ENCODE measurements at regions not wholly inside any gene's neighbourhood (a gene's known extent, or its start where the extent isn't known, plus 50 kb on each side); places are given as distances from the start of the nearest gene placed in this dataset.
"Not testable (repeated sequence)": the region's sequence is repeated elsewhere in the genome, so short reads cannot be mapped to it uniquely, and the experiment has no call there.

DNA sequence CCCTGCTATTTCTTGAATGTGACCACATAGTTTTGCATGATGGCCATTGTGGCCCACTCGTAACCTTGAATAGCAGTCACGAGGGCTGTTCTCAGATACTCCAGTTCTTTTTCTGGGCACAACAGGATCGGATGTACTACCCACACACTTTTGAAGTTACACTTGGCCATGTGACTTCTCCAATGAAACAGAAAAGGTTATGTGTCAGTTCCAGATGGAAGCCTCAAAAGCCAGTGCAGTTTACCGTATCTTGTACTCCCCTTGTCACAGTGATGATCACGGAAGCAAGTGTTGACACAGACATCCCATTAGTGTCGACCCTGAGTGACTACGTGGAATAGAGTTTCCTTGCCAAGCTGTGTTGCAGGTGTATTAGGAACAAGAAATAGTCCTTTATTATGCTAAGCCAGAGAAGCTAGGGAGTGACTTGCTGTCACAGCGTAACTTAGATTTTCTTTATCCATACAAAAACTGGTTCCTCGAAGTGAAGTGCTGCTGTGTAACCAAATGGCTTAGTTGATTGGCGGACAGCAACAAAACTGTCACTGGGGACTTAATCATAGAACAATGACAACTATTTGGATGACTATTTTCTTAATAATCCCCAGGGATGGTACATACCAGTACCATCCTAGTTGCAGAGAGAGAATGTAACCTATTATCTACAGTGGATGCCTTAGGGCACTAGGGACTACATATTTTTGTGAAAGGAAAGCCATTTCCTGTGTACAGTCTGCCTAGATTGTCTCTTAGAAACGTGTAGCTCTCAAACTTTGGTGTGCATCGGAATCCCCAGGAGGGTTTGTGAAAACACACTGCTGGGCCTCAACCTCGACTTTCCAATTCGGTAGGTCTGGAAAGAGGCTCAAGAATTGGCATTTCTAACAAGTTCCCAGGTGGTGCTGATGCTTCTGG is 90.1 kb upstream of the DMRT1 start:
- TF ChIP-seq, protein P1, sequence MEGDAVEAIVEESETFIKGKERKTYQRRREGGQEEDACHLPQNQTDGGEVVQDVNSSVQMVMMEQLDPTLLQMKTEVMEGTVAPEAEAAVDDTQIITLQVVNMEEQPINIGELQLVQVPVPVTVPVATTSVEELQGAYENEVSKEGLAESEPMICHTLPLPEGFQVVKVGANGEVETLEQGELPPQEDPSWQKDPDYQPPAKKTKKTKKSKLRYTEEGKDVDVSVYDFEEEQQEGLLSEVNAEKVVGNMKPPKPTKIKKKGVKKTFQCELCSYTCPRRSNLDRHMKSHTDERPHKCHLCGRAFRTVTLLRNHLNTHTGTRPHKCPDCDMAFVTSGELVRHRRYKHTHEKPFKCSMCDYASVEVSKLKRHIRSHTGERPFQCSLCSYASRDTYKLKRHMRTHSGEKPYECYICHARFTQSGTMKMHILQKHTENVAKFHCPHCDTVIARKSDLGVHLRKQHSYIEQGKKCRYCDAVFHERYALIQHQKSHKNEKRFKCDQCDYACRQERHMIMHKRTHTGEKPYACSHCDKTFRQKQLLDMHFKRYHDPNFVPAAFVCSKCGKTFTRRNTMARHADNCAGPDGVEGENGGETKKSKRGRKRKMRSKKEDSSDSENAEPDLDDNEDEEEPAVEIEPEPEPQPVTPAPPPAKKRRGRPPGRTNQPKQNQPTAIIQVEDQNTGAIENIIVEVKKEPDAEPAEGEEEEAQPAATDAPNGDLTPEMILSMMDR (IDR thresholded peaks at IDR 0.05) = no peak
- Histone ChIP-seq H3K4me3 (no peak overlapping the region), H3K27me3 (no peaks in the 10 kb centered on the region), H3K27ac (peak overlapping the region; percentile 21 to 69), H3K36me3 (no peaks in the 10 kb centered on the region), H3K4me1 (peaks cover 6 to 50% of the 10 kb centered on the region in 2 donors), H3K9me3 (no peaks in the 10 kb centered on the region)
- intact Hi-C loops (cut with DNase I) = no loop called here
- peak; percentile 77 for ATAC-seq
- no peak for DNase-seq

DNA sequence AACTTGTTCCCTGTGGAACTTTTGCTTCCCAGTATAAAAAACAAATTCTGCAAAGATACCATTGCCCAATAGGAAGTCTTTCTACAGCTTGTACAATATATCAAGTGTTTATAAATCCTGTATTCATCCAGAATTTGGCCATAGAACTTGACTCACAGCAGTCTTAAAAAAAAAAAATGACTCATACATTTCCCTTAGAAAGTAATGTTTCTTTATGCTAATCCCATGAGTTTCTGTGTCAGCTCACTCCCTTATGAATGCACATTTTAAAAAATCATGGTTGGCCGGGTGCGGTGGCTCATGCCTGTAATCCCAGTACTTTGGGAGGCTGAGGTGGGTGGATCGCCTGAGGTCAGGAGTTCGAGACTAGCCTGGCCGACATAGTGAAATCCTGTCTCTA is 89.3 kb upstream of the DMRT1 start:
- TF ChIP-seq, protein P1 (IDR thresholded peaks at IDR 0.05) = no peak
- intact Hi-C loops (cut with DNase I) = no loop called here
- Histone ChIP-seq H3K4me1 (peaks cover 6 to 55% of the 10 kb centered on the region in 2 donors), H3K27me3 (no peaks in the 10 kb centered on the region), H3K27ac (peak overlapping the region; percentile 21 to 69), H3K9me3 (no peaks in the 10 kb centered on the region), H3K36me3 (no peaks in the 10 kb centered on the region), H3K4me3 (no peak overlapping the region)
- DNase-seq (no peak), ATAC-seq (peak; percentile 25)

DNA sequence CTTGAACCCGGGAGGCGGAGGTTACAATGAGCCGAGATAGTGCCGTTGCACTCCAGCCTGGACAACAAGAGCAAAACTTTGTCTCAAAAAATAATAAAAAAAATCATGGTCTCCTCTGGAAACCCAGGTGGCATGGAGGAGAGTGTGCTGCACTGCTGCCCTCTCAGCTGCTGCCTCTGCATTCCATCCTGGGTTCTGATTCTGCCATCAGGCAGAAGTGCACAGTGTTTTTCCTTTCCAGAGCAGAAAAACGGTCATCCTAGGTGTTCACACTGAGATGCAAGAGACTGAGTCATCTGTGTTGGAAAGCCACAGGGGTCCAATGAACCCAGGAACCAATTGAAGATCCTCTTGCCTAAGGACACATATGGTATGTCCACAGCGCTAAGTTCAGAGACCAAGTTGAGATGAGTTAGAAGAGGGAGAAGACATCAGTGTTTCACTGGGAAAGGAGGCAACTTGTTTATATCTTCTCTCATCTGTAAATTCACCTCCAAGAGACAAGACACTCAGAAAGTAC is 88.8 kb upstream of the DMRT1 start:
- H3K27me3 ChIP-seq = no peaks in the 10 kb centered on the region
- TF ChIP-seq, protein P1 (IDR thresholded peaks at IDR 0.05) = no peak
- peak overlapping the region in 1 of 2 donors; percentile 69 for H3K27ac ChIP-seq

DNA sequence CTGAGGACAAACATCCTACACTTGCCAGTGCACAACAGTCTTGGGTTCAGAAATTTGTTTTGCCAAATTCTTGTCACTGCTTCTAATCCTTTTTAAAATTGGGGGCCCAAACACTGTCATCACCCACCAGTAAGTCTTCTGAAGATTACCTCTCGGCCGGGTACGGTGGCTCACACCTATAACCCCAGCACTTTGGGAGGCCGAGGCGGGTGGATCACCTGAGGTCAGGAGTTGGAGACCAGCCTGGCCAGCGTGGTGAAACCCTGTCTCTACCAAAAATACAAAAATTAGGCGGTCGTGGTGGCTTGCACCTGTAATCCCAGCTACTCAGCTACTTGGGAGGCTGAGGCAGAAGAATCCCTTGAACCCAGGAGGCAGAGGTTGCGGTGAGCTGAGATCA is 87.8 kb upstream of the DMRT1 start:
- H3K9me3 ChIP-seq; intact Hi-C loops (cut with DNase I); H3K36me3 ChIP-seq; DNase-seq; H3K27me3 ChIP-seq; H3K27ac ChIP-seq; H3K4me3 ChIP-seq; ATAC-seq: not testable (repeated sequence)
- H3K4me1 ChIP-seq = peaks cover 6 to 61% of the 10 kb centered on the region in 2 donors

More for the DNA sequence above, 88.8 kb upstream of the DMRT1 start:
- no peak overlapping the region for H3K4me3 ChIP-seq
- intact Hi-C loops (cut with DNase I) = no loop called here
- no peaks in the 10 kb centered on the region for H3K36me3 ChIP-seq
- ATAC-seq (no peak), DNase-seq (no peak)
- H3K9me3 ChIP-seq = no peaks in the 10 kb centered on the region
- peaks cover 6 to 55% of the 10 kb centered on the region in 2 donors for H3K4me1 ChIP-seq

DNA sequence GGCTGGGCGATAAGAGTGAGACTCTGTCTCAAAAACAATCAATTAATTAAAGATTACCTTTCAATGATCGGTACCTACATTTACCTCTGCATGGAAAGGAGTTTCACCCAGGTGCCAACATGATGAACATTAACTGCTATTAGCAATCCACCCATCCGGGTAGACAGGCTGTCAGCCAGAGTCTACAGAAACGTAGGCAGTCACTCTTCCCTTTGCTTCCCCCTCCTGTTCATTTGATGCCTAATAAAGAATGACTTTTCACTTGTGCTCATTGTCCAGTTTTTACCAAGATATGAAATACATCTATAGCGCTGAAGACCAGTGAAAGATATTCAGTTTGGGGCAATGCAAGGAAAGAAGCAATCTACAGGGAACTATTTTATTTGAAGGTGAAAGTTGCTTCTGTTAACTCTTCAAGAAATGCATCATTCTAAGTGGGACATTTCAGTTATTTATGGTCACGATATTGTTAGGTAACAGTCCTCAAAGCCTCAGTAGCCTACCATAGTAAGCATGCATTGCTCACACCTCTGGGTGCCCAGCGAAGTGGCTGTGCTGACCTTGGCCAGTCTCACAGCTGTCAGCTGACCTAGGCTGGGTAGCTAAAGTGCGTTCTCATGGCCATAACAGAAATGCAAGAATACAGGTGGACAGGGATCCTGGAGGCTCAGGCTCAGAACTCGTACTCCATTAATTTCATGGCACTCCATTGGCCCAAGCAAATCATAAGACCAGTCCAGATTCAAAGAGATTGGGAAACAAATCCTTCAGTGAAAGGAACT is 87.2 kb upstream of the DMRT1 start:
- H3K9me3 ChIP-seq = no peaks in the 10 kb centered on the region
- no peaks in the 10 kb centered on the region for H3K27me3 ChIP-seq
- TF ChIP-seq, protein P1 (IDR thresholded peaks at IDR 0.05) = no peak
- H3K36me3 ChIP-seq = no peaks in the 10 kb centered on the region
- ATAC-seq (no peak), DNase-seq (no peak)
- no peak overlapping the region for H3K27ac ChIP-seq
- intact Hi-C loops (cut with DNase I) = no loop called here
- H3K4me3 ChIP-seq = no peak overlapping the region
- peaks cover 6 to 58% of the 10 kb centered on the region in 2 donors for H3K4me1 ChIP-seq

Data from left lung (tissue), 4 donors.